AML-193 (cell line): ENCODE measurements at regions not wholly inside any gene's neighbourhood (a gene's known extent, or its start where the extent isn't known, plus 50 kb on each side); places are given as distances from the start of the nearest gene placed in this dataset.

Experiments used
- DNase-seq, 2 experiments: peaks; one replicate each; lab custom pipeline; 2025; lab: John Stamatoyannopoulos, UW

- DNase-seq, result no peak
These were observed 86.4 kb downstream of the FOXL1 start for GRCh38 chr16:86664522-86665318.

DNA sequence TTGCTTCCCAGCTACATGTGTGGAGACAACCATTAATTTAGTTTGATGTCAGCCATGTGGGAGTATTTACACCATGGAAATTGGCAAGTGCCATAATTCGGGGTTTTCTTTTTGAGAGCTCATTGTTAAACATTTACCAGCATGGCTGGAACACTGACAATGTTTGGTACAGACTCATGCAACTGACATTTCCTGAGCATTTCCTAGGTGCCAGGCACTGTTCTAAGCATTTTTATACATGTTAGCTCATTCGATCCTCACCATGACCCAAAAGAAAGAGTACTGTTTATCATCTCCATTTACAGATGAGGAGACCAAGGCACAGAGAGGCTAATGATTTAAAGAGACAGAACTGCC, 86.9 kb downstream of the FOXL1 start:
- no peak for DNase-seq

DNA sequence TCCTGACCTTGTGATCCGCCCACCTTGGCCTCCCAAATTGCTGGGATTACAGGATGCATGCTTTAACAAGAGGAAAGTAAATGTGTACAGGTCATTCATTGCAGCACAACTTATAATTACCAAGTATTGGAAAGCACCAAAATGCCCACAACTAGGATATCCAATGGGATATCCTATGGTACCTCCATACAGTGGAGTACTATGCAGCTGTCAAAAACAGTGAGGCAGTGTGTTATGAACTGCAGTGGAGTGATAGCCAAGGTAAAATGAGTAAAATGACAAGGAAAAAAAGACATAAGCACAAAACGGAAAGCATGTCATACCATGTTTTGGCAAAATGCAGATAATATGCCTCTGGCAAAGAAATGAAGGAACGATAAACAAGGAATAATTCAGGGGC, 87.6 kb downstream of the FOXL1 start:
- DNase-seq, result no peak

GRCh38 chr16:86667035-86667434, 88.7 kb downstream of the FOXL1 start:
- DNase-seq, result no peak

DNA sequence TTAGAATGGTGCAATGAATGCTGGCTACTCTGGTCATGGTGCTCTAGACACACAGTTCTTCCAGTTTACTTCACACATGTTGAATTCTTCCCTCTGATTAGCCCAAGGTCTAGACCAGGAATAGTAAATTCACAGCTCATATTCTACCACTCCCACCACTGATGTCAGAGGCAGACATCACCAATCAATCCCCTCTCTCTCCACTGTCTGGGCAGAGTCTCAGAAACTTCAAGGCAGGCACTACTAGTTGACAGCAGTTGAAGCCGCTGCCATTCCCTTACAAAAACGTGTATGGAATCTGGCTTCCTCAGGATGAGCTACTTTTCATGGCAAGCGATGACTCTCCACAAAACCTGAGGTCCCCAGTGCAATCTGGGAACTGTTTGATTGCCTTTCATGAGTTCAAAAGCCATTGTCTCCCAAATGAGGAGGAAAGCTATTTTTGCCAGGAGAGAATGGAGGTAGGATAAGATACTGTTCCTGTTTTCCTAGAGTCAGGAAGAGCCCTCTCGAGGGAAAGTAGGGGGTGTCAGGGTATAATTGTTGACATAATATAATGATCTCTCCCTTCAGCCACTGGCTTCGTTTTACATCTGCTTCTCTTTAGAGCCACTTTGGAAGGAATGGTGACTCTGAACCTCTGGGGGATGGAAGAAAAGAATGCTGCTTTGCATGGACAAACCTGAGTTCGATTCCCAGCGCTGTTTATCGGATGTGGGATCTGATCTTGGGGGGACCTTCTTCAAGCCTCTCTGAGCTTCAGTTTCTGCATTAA, 90.0 kb downstream of the FOXL1 start:
- DNase-seq, result no peak

DNA sequence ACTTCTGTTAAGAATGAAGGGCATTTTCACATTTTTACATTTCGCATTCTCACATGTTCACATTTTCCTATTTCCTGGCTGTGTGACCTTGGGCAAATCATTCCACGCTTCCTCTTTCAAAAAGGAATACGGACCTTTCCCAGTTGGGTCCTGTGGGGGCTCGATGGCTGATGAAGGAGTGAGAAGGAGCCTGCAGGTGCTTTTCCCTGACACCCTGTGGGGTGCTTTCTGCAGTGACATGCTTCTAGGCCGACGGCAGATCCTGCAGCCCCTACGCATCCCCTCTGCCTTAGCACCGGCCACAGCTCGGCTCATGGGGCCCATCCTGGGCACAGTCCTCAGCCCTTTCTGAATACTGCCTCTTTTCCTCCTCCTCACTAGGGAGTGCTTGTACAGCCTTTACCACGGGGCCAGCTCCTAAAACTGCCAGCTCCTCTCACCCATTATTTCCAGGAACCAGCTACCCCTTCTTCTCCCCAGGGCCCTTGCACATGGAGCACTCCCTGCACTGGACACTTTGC, 91.0 kb downstream of the FOXL1 start:
- no peak for DNase-seq

DNA sequence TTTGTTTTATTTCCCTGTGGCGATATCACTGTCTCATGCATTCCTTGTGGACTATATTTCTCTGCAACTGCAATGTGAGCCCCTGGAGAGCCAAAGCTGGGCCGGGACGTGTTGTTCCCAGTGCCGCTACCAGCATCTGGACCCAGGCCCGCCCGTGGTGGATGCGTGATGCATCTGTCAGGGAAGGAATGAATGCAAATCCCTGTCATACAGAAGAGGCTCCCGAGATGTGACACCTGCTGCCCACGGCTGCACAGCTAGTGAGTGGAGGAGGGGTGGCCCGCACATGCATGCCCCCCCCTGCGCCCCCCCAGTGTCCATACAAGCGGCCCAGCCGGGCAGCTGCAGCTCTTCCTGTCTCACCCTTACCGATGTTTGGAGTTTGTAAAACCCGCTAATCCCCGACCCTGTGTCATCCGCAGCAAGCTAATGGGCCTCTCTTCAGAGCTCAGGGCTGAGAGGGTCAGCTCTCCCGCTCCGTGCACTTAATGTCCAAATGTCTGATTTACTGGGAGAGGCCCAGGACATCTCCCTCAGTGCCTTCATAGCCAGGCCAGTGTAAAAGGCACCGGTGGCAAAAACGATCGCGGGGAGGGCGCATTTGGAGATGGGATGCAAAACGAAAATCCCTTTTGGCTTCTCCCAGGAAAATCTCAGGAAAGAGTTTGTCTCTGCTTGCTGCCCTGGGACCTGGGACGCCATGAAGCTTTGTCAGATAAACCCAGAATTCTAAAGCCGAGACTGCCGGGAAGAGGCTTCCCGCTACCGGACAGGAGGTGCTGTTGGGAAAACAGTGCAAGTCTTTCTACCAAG, 91.8 kb downstream of the FOXL1 start:
- DNase-seq, result no peak

DNA sequence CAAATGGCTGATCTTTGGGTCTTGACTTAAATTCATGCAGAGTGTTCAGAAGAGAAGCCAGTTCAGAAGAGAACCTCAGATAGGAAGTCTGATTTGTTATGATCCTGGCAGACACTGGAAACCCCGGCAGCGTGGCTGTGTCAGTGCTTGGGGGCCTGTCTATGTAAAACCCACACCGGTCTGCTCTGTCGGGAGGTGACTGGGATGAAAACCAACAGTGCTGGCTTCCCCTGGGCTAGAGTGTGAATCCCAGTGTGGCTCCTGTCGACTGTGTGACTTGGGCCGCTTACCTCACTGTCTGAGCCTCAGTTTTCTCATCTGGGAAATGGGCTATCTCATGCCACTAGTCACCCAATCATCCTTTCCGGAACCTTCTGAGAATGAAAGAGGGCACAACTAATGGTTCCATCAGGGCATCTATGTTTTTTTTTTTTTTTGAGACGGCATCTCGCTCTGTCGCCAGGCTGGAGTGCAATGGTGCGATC, 92.4 kb downstream of the FOXL1 start:
- DNase-seq, result no peak

DNA sequence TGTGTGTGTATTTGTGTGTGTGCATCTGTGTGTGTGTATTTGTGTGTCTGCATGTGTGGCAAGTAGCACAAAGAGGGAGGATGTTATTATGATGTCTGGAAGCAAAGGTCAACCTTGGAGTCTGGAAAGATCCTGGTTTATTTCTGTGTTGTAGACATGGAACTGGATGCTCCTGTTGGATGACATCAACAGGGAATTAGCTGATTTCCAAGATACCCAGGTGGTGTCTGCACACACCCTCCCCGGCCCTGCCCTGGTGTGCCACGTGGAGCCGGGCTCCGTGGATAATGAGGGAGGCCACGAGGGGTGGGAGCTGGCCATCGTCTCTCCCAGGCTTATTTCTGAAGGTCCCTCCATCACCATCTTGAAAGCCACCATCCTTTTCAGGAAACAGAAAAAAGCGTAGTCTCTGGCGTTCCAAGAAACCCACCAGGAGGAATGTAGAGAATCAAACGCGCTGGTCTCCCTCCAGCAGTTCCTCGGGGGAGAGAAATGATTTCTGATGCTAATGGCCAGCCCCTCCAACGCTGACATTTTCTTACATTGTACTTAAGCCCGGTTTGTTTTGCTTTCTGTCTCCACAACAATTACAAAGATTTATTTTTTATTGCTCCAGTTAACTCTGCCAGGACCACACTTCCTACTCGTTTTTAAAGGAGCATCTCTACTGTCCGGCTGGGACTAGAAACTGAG, 93.3 kb downstream of the FOXL1 start:
- no peak for DNase-seq

GRCh38 chr16:86672179-86672863, 94.0 kb downstream of the FOXL1 start:
- no peak for DNase-seq

DNA sequence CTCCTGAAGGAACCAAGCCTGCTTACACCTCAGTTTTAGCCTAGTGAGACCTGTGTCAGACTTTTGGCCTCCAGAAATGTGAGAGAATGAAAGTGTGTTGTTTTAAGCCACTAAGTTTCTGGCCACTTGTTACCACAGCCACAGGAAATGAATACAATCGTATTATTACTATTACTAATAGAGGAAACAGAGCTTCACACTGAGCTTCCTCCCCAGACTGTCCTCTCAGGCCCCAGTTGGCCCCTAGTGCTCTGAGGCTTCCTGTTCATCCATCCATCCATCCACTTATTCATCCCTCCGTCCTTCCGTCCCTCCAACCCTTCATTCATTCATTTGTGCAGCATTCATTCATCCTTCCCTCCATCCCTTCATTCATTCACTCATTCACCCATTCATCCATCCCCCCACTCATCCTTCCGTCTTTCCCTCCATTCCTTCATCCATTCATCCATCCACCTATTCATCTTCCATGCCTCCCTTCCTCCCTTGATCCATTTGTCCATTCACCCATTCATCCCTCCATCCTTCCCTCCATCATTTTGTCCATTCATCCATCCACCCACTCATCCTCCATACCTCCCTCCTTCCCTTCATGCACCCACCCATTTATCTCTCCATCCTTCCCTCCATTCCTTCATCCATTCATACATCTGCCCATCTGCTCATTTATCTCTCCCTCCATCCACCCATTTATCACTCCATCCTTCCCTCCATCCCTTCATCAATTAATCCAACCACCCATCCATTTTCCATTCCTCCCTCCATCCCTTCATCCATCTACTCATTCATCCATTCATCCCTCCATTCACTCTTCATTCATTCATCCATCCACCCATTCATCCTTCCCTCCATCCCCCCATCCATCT, 95.0 kb downstream of the FOXL1 start:
- no peak for DNase-seq

DNA sequence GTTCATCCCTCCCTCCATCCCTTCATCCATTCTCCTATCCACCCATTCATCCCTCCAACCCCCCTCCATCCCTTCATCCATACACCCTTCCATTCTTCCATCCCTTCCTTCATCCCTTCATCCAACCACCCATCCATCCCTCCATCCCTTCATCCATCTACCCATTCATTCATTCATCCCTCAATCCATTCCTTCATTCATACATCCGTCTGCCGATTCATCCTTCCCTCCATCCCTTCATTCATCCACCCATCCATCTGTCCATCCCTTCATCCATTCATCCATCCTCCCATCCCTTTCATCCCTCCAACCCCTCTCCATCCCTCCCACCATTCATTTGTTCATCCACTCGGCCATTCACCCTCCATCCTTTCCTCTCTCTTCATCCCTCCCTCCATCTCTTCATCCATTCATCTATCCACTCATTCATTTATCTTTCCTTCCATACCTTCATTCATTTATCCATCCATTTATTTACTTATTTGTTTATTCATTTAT, 95.7 kb downstream of the FOXL1 start:
- no peak for DNase-seq

DNA sequence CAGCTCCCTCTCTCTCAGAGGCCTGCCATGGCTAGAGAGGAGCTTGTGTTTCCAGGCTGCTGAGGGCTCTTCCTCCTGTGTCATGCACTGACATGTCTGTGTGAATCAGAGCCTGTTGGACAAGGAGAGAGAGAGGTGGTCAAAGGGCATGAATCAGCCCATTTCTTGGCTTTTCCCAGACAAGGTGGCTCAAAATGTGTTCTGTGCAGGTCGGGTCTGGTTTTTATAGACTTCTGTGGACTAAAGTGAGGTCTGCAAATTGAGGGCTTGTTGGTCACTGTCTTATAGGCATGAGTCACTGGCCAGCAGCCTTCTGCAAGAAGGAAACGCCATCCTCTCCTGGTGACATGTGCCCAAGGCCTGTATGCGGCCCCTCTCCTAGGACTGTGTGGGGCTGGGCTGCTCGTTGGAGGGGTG, 97.9 kb downstream of the FOXL1 start:
- DNase-seq, result no peak

DNA sequence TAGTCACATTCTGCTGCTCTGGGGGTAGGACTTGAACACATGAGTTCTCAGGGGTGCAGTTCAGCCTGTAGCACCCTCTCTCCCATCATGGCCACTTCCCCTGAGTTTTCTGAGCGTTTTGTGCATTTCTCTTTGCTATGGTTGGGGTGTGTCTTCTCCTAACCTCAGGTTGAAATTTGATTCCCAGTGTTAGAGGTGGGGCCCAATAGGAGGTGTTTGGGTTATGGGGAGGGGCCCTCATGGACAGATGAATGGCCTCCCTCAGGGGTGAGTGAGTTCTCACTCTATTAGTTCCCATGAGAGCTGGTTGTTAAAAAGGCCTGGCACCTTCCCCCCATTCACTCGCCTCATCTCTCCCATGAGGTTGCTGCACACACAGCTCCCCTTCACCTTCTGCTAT, 101.1 kb downstream of the FOXL1 start:
- no peak for DNase-seq

- DNase-seq, result no peak
These were observed 101.8 kb downstream of the FOXL1 start for GRCh38 chr16:86680162-86680561.

- DNase-seq, result no peak
These were observed 102.3 kb downstream of the FOXL1 start for GRCh38 chr16:86680661-86681030.

DNA sequence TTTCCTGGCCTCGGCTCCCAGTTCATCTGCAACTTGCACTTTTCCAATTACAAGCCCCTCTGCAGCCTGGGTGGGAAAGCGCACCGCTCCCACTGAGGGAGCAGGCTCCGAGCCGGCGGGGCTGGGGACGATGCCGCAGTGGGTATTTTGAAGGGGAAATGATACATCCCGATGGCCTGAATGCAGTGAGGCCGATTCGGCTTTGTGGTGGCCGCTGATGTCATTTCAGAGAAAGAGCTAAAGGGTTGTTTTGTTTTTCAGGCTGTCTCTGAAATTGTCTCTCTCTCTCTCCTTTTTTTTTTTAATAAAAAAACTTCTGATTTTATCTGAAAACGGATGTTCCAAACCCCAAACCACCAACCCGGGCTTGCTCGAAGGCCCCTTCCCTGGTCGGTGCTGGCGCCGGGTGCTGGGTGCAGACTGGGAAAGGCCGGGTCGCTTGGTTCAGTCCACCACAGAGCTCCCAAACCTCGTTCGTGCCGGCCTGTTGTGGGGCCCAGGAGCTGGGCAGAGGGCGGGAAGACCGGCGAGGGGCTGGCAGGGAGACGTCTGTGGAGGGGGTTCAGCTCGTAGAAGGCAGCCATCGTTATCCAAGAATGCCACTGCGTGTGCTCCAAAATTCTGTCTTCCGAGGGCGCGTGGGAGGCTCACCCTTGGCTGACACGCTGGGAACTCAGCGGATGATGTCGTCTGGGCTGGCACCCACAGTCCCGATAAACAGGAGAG, 102.8 kb downstream of the FOXL1 start:
- DNase-seq, result no peak

GRCh38 chr16:86681757-86682106, 103.4 kb downstream of the FOXL1 start:
- DNase-seq, result no peak

- no peak for DNase-seq
These were observed 104.0 kb downstream of the FOXL1 start for GRCh38 chr16:86682219-86682904.
